H1 (cell line): ENCODE measurements at regions not wholly inside any gene's neighbourhood (a gene's known extent, or its start where the extent isn't known, plus 50 kb on each side); places are given as distances from the start of the nearest gene placed in this dataset.

Experiments
- CTCF ChIA-PET: fragments of 300-600 bp; sonication (Branson Sonifier 250); formaldehyde crosslinking; loops from one replicate; lab custom pipeline; 2021; ENCODE audit not compliant: partially characterized antibody; lab: Charles Lee
- POLR2A ChIA-PET: fragments of 300-600 bp; sonication (Branson Sonifier 250); formaldehyde crosslinking; loops from one replicate; lab custom pipeline; 2021; ENCODE audit warnings: inconsistent platforms; ENCODE audit not compliant: partially characterized antibody; lab: Charles Lee
- DNase-seq, 2 experiments: peaks; one replicate each; pipeline versions ENCODE4 v3.0.0 to v3.0.0-alpha.2; 2010 to 2022; ENCODE audit warnings: low spot score in 2 of 2, low read depth in 1 of 2, mixed read lengths in 1 of 2
- FAIRE-seq: peaks from 2 replicates; lab custom pipeline; 2011; peaks lifted over from hg19 to GRCh38; lab: Jason Lieb, UNC
- H2AFZ ChIP-seq: 2 replicates; pipeline ENCODE4 v1.8.1; 2012; ENCODE audit warnings: low read length, inconsistent platforms
- H2AK5ac ChIP-seq: 2 replicates; pipeline ENCODE4 v1.6.1; 2013; ENCODE audit warnings: low read depth, low read length
- H2BK120ac ChIP-seq: replicated peaks from 2 replicates; pipeline ENCODE3; 2013; ENCODE audit warnings: low read depth, low read length, inconsistent platforms
- H2BK12ac ChIP-seq: 2 replicates; pipeline ENCODE4 v1.6.1; 2013; ENCODE audit warnings: low read depth, low read length
- H2BK15ac ChIP-seq: 2 replicates; pipeline ENCODE4 v1.6.1; 2013; ENCODE audit warnings: low read length
- H2BK20ac ChIP-seq: 2 replicates; pipeline ENCODE4 v1.6.1; 2013; ENCODE audit warnings: low read length
- H2BK5ac ChIP-seq: 2 replicates; pipeline ENCODE4 v1.6.1; 2013; ENCODE audit warnings: low read depth, low read length
- H3K14ac ChIP-seq: 2 replicates; pipeline ENCODE4 v1.6.1; 2013; ENCODE audit warnings: inconsistent platforms; ENCODE audit not compliant: insufficient read length
- H3K18ac ChIP-seq: 2 replicates; pipeline ENCODE4 v1.6.1; 2013; ENCODE audit warnings: low read length; ENCODE audit errors: extremely low read depth
- H3K23ac ChIP-seq: 2 replicates; pipeline ENCODE4 v1.6.1; 2013; ENCODE audit warnings: inconsistent platforms; ENCODE audit not compliant: insufficient read length
- H3K23me2 ChIP-seq: 2 replicates; pipeline ENCODE4 v1.6.1; 2013; ENCODE audit warnings: low read depth, low read length
- H3K27ac ChIP-seq: 2 replicates; pipeline ENCODE4 v1.6.1; 2011; ENCODE audit warnings: low read depth, low read length, inconsistent platforms
- H3K27me3 ChIP-seq, 4 experiments: replicated peaks in 1 of 4; 1 replicate in 1 of 4; 2 replicates in 3 of 4; pipeline versions ENCODE4 v1.6.1 to v1.8.1; 2011 to 2013; ENCODE audit warnings: low read length in 3 of 4, mild to moderate bottlenecking in 3 of 4, inconsistent platforms in 2 of 4, mixed read lengths in 2 of 4, moderate library complexity in 1 of 4; ENCODE audit not compliant: control insufficient read depth in 3 of 4, insufficient read depth in 3 of 4; ENCODE audit errors: extremely low read depth in 1 of 4
- H3K36me3 ChIP-seq, 4 experiments: 2 replicates each; pipeline versions ENCODE4 v1.6.1 to v1.8.1; 2011 to 2013; ENCODE audit warnings: mild to moderate bottlenecking in 4 of 4, low read length in 3 of 4, moderate library complexity in 2 of 4, control low read depth in 1 of 4, inconsistent platforms in 1 of 4; ENCODE audit not compliant: insufficient read depth in 4 of 4, control insufficient read depth in 2 of 4
- H3K4ac ChIP-seq: replicated peaks from 2 replicates; pipeline ENCODE3; 2013; ENCODE audit warnings: low read length, low read depth, mixed read lengths, inconsistent platforms; ENCODE audit not compliant: insufficient read length
- H3K4me1 ChIP-seq, 4 experiments: replicated peaks in 1 of 4; 1 replicate in 1 of 4; 2 replicates in 3 of 4; pipeline versions ENCODE4 v1.6.1 to v1.8.1; 2011 to 2013; ENCODE audit warnings: low read length in 3 of 4, inconsistent platforms in 2 of 4, mixed read lengths in 1 of 4; ENCODE audit not compliant: insufficient read depth in 4 of 4, control insufficient read depth in 3 of 4
- H3K4me2 ChIP-seq, 2 experiments: 2 replicates each; pipeline versions ENCODE4 v1.6.1 to v1.8.1; 2011 to 2013; ENCODE audit warnings: low read depth in 2 of 2, low read length in 2 of 2, control low read depth in 1 of 2, inconsistent platforms in 1 of 2, mild to moderate bottlenecking in 1 of 2; ENCODE audit not compliant: insufficient read depth in 1 of 2
- H3K4me3 ChIP-seq, 4 experiments: fragments of 200-600, 300-600 bp in 1 of 4; sonication (generic), shearing (Covaris generic), sonication (Bioruptor Twin) in 1 of 4; 2 replicates each; pipeline versions ENCODE4 v1.5.1 to v1.8.1; 2011 to 2016; ENCODE audit warnings: low read length in 4 of 4, low read depth in 3 of 4, control low read depth in 2 of 4, inconsistent platforms in 2 of 4, mild to moderate bottlenecking in 2 of 4, mixed read lengths in 1 of 4, moderate library complexity in 1 of 4; ENCODE audit not compliant: insufficient read depth in 2 of 4; ENCODE audit errors: extremely low read depth in 1 of 4
- H3K56ac ChIP-seq: replicated peaks from 2 replicates; pipeline ENCODE3; 2013; ENCODE audit warnings: low read depth, mild to moderate bottlenecking, mixed read lengths, low read length, inconsistent platforms; ENCODE audit not compliant: insufficient read length
- H3K79me1 ChIP-seq: 2 replicates; pipeline ENCODE4 v1.6.1; 2013; ENCODE audit warnings: low read depth, low read length, control low read depth
- H3K79me2 ChIP-seq, 2 experiments: 2 replicates each; pipeline versions ENCODE4 v1.6.1 to v1.8.1; 2012 to 2013; ENCODE audit warnings: low read length in 2 of 2, mild to moderate bottlenecking in 2 of 2, inconsistent platforms in 1 of 2; ENCODE audit not compliant: insufficient read depth in 2 of 2, control insufficient read depth in 1 of 2
- H3K9ac ChIP-seq, 4 experiments: replicated peaks in 1 of 4; 1 replicate in 1 of 4; 2 replicates in 3 of 4; pipeline versions ENCODE4 v1.6.1 to v1.8.1; 2011 to 2013; ENCODE audit warnings: low read depth in 3 of 4, low read length in 3 of 4, control low read depth in 2 of 4, mild to moderate bottlenecking in 2 of 4, moderate library complexity in 2 of 4, inconsistent platforms in 1 of 4; ENCODE audit errors: extremely low read depth in 1 of 4
- H3K9me3 ChIP-seq, 2 experiments: 2 replicates each; pipeline versions ENCODE4 v1.6.1 to v1.8.1; 2012 to 2013; ENCODE audit warnings: mild to moderate bottlenecking in 2 of 2, moderate library complexity in 2 of 2, control low read depth in 1 of 2, inconsistent platforms in 1 of 2, low read depth in 1 of 2, low read length in 1 of 2, mixed read lengths in 1 of 2; ENCODE audit not compliant: insufficient read depth in 2 of 2
- H4K20me1 ChIP-seq, 2 experiments: replicated peaks in 1 of 2; 2 replicates each; pipeline versions ENCODE3 to v1.8.1; 2011 to 2013; ENCODE audit warnings: inconsistent platforms in 2 of 2, low read length in 2 of 2, mild to moderate bottlenecking in 1 of 2; ENCODE audit not compliant: insufficient read depth in 2 of 2, control insufficient read depth in 1 of 2
- H4K5ac ChIP-seq: 2 replicates; pipeline ENCODE4 v1.6.1; 2013; ENCODE audit warnings: low read length, low read depth, mixed read lengths, inconsistent platforms; ENCODE audit not compliant: insufficient read length
- H4K8ac ChIP-seq: 2 replicates; pipeline ENCODE4 v1.8.0; 2013; ENCODE audit warnings: mild to moderate bottlenecking, moderate library complexity, low read length, inconsistent platforms; ENCODE audit not compliant: insufficient read depth; ENCODE audit errors: extremely low read depth
- H4K91ac ChIP-seq: replicated peaks from 2 replicates; pipeline ENCODE3; 2013; ENCODE audit warnings: low read length, mixed read lengths, inconsistent platforms; ENCODE audit not compliant: insufficient read length
- CTCF ChIP-seq, 3 experiments: IDR thresholded peaks; 1 replicate in 2 of 3; 2 replicates in 1 of 3; pipeline versions ENCODE4 v1.5.1 to v1.6.1; 2011; ENCODE audit warnings: low read length in 3 of 3, mild to moderate bottlenecking in 3 of 3, inconsistent platforms in 2 of 3, low read depth in 1 of 3, moderate library complexity in 1 of 3; ENCODE audit not compliant: insufficient read depth in 1 of 3; ENCODE audit errors: control extremely low read depth in 1 of 3
- RAD21 ChIP-seq, 2 experiments: IDR thresholded peaks in 1 of 2; conservative IDR thresholded peaks in 1 of 2; 2 replicates each; pipeline ENCODE4 v1.6.1; 2011; ENCODE audit warnings: low read depth in 2 of 2, low read length in 2 of 2, improper control_type of control experiment in 1 of 2, inconsistent platforms in 1 of 2, mild to moderate bottlenecking in 1 of 2, moderate library complexity in 1 of 2
- SRF ChIP-seq: IDR thresholded peaks from 2 replicates; pipeline ENCODE4 v1.6.1; 2011; ENCODE audit warnings: mild to moderate bottlenecking, low read depth, low read length, moderate library complexity
- WGBS, 2 experiments: shearing (Covaris generic) in 1 of 2; methylation state at CpG; one replicate each; pipeline versions ENCODE4 v1.1.6 to v1.1.7; 2013 to 2015; ENCODE audit warnings: low lambda C conversion rate in 2 of 2, mixed read lengths in 2 of 2, inconsistent platforms in 1 of 2, low coverage in 1 of 2, missing lambda C conversion rate in 1 of 2; ENCODE audit not compliant: insufficient replicate concordance in 2 of 2, insufficient coverage in 1 of 2, insufficient read length in 1 of 2; ENCODE audit errors: extremely low coverage in 1 of 2, missing lambda C conversion rate in 1 of 2; 5-methylcytosine and 5-hydroxymethylcytosine counted together

DNA sequence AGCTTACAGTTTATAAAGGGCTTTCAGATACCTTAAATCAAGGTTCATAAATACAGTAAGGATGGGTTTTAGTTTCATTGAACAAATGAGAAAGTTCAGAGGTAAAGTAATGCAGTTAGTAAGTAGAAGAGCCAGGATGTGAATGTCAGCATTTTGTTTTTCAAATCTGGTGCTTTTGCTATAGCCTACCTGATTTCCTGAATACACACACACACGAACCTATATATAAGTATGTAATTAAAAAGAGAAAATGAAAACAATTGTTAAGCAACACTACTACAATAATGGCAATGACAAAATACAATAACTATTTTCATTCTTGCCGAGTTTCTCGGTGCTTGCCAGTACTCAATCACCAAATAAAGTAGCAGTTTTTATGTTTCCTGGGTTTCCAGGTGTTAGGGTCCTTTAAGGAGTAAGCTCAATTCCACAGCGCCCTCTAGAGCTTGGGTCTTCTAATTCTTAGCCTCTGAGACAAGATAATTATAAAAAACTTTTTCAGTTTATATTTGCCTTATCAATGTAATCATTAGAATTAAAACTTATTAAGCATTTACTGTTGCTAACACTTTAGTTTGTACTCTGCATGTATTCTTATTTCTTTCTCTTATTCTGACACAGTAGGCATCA lies 512.9 kb upstream of the ACVR2A start:
- Histone ChIP-seq H2AFZ (no peak overlapping the region), H2BK5ac (no peak overlapping the region), H2BK20ac (no peak overlapping the region), H3K27ac (no peak overlapping the region), H3K4me3 (no peak overlapping the region), H3K36me3 (no peaks in the 10 kb centered on the region), H3K9me3 (no peaks in the 10 kb centered on the region), H3K79me1 (no peaks in the 10 kb centered on the region), H3K4me1 (no peaks in the 10 kb centered on the region), H4K91ac (no peak overlapping the region), H3K9ac (no peak overlapping the region), H2BK120ac (no peak overlapping the region), H3K23me2 (no peaks in the 10 kb centered on the region), H3K4ac (no peak overlapping the region)
- ChIA-PET POLR2A (no interaction called here), CTCF (interaction anchor here (0.5 to 3.3 kb wide), 34 partner anchors 11 to 1780 kb away, joined by 3 to 20 read pairs (median 4); no protein-coding TSS in a partner anchor)
- peak; percentile 66 for FAIRE-seq
- TF ChIP-seq SRF (no peak), CTCF (IDR thresholded peaks at IDR 0.05; ENCODE audit: control extremely low read depth in 1 of 3, insufficient read depth in 1 of 3, low read depth in 1 of 3, low read length in 3 of 3) (peak in 2 of 3 experiments; percentile 48 to 53; a peak in 3 of 4 replicates), RAD21 (IDR thresholded peaks at IDR 0.05 in 1 of 2, conservative IDR thresholded peaks at IDR 0.05 in 1 of 2; ENCODE audit: low read depth in 2 of 2, low read length in 2 of 2) (peak; percentile 79 to 83)
- TF ChIP-seq, all 59 proteins: peak for 2
- no peak overlapping the region for H3K4me2 ChIP-seq
- H2BK15ac ChIP-seq, result no peak overlapping the region
- H2BK12ac ChIP-seq, result no peak overlapping the region
- no peak overlapping the region for H4K5ac ChIP-seq
- H4K20me1 ChIP-seq, result no peaks in the 10 kb centered on the region
- WGBS, 2 experiments, result 42% methylated on average over 4 of the region's 4 CpGs; no CpG with 5 or more reads in 1 of the 2 experiments
- no peak overlapping the region for H3K14ac ChIP-seq
- H2AK5ac ChIP-seq, result no peak overlapping the region
- no peak overlapping the region for H3K23ac ChIP-seq
- no peak overlapping the region for H3K18ac ChIP-seq
- DNase-seq, result peak in 1 of 2 experiments; percentile 55
- no peak overlapping the region for H3K56ac ChIP-seq
- H3K79me2 ChIP-seq, result no peaks in the 10 kb centered on the region
- H4K8ac ChIP-seq, result no peak overlapping the region
- H3K27me3 ChIP-seq, result no peaks in the 10 kb centered on the region
